ENCODE measurements at regions not wholly inside any gene's neighbourhood (a gene's known extent, or its start where the extent isn't known, plus 50 kb on each side); places are given as distances from the start of the nearest gene placed in this dataset.

DNA sequence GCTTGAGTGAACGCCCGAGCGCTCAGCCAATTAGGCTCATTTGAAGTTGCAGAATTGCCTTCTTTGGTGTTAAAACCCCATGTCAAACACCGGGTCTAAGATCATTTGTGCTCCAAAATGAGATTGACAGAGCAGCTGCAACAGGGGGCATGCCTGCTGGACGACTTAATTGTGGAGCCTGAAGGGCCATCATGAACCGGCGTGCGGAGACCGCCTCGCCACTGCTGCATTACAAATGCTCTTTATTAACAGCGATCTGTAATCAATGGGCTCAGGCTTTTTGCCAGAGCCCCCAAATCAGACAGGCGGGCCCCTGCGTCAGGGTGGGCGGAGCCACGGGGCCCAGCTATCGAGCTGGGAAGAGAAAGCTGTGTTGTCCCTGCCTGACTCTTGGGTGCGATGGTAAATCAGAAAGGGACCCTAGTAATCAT is 183.2 kb downstream of the SIM1 start:
- Mint-ChIP-seq H3K27ac (no peak overlapping the region), H3K4me1 (no peaks in the 10 kb centered on the region), H3K27me3 (peaks cover 4% of the 10 kb centered on the region), H3K4me3 (no peak overlapping the region), H3K9me3 (no peaks in the 10 kb centered on the region), H3K36me3 (no peaks in the 10 kb centered on the region)

- Mint-ChIP-seq H3K9me3 (no peaks in the 10 kb centered on the region), H3K36me3 (no peaks in the 10 kb centered on the region), H3K27me3 (peaks cover 1% of the 10 kb centered on the region), H3K27ac (no peak overlapping the region), H3K4me3 (no peak overlapping the region), H3K4me1 (no peaks in the 10 kb centered on the region)
These were observed 188.2 kb downstream of the SIM1 start for GRCh38 chr6:100276311-100277057.

DNA sequence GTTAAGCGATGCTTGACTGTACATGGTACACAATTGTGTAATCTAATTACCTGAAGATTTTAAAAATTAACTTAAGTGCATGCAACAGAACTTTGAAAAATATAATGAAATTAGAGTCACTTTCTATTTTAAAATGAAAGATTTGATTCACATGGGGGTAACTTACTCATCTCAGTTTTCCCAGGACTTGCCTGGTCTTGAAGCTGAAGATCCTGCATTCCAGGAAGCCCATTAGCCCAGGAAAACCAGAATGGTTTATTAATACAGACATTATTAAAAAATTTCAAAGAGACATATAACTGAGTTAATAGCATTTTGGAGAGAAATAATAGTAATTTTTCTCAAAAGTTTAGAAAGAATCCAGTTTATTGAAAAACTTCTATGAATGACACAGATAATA is 190.6 kb downstream of the SIM1 start:
- Mint-ChIP-seq H3K36me3 (no peaks in the 10 kb centered on the region), H3K4me1 (no peaks in the 10 kb centered on the region), H3K4me3 (no peak overlapping the region), H3K27me3 (peaks cover 1% of the 10 kb centered on the region), H3K27ac (no peak overlapping the region), H3K9me3 (no peaks in the 10 kb centered on the region)

- Mint-ChIP-seq H3K27me3 (no peaks in the 10 kb centered on the region), H3K4me1 (no peaks in the 10 kb centered on the region), H3K27ac (no peak overlapping the region), H3K4me3 (no peak overlapping the region), H3K36me3 (no peaks in the 10 kb centered on the region), H3K9me3 (no peaks in the 10 kb centered on the region)
These were observed 193.1 kb downstream of the SIM1 start for GRCh38 chr6:100271625-100272024.

DNA sequence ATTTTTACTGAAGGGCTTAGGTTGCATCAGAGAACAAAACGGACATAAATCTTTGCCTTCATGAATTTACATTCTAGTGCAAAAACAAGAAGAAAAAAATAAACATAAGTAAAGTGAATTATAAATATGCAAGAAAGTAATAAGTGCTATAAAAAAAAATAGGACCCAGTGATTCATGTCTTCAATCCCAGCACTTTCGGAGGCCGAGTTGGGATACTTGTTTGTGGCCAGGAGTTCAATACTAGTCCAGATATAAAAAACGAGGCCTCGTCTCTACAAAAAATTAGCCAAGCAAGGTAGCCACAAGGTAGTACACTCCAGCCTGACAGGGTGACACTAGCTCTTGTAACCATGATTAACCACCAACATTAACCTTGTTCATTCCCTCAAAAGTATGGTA is 193.5 kb downstream of the SIM1 start:
- Mint-ChIP-seq H3K36me3 (no peaks in the 10 kb centered on the region), H3K9me3 (no peaks in the 10 kb centered on the region), H3K4me1 (no peaks in the 10 kb centered on the region), H3K27ac (no peak overlapping the region), H3K4me3 (no peak overlapping the region), H3K27me3 (no peaks in the 10 kb centered on the region)

DNA sequence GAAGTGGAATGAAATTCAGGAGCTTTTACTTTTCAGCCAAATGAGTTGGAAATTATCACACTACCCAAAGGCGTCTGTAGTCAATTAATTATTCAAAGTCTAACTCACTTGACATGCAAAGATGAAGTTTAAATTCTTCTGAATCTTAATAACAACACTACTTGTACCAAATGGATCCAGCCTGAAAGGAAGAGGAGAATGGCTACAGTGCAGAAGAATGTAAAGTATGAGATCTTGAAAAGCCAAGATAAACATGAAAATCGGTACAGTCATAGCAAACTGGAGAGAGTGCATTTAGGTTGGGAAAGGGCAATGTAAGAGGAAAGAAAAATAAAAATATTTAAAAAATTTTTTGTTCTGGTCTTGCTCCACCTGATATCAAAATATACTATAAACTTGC is 195.5 kb downstream of the SIM1 start:
- Mint-ChIP-seq H3K27ac (no peak overlapping the region), H3K4me3 (no peak overlapping the region), H3K4me1 (no peaks in the 10 kb centered on the region), H3K36me3 (no peaks in the 10 kb centered on the region), H3K9me3 (no peaks in the 10 kb centered on the region), H3K27me3 (no peaks in the 10 kb centered on the region)

DNA sequence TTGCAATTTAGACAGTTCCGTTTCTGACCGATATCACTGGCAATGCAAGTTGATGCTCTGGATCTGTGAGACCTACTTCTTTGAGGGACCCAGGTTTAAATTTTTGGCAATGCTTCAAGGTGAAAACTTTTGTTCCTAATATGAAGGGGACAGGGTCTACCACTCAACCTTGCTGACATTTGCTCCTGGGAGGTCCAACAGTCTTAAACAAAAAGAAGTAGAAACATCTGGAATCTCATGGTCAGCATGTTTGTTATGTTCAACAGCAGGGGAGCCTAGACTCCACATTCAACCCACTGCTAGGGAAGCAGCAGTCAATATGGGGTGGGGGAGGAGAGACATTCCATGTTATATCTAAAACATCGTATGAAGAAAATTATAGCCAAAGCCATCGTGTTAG is 196.4 kb downstream of the SIM1 start:
- H3K36me3 Mint-ChIP-seq: no peaks in the 10 kb centered on the region
- H3K27ac Mint-ChIP-seq: no peak overlapping the region
- H3K4me3 Mint-ChIP-seq: no peak overlapping the region
- no peaks in the 10 kb centered on the region for H3K27me3 Mint-ChIP-seq
- H3K9me3 Mint-ChIP-seq: no peaks in the 10 kb centered on the region
- H3K4me1 Mint-ChIP-seq: no peaks in the 10 kb centered on the region

- H3K27ac Mint-ChIP-seq: no peak overlapping the region
- no peaks in the 10 kb centered on the region for H3K27me3 Mint-ChIP-seq
- no peak overlapping the region for H3K4me3 Mint-ChIP-seq
- no peaks in the 10 kb centered on the region for H3K36me3 Mint-ChIP-seq
- no peaks in the 10 kb centered on the region for H3K9me3 Mint-ChIP-seq
- no peaks in the 10 kb centered on the region for H3K4me1 Mint-ChIP-seq
These were observed 197.0 kb downstream of the SIM1 start for GRCh38 chr6:100267721-100268123.

DNA sequence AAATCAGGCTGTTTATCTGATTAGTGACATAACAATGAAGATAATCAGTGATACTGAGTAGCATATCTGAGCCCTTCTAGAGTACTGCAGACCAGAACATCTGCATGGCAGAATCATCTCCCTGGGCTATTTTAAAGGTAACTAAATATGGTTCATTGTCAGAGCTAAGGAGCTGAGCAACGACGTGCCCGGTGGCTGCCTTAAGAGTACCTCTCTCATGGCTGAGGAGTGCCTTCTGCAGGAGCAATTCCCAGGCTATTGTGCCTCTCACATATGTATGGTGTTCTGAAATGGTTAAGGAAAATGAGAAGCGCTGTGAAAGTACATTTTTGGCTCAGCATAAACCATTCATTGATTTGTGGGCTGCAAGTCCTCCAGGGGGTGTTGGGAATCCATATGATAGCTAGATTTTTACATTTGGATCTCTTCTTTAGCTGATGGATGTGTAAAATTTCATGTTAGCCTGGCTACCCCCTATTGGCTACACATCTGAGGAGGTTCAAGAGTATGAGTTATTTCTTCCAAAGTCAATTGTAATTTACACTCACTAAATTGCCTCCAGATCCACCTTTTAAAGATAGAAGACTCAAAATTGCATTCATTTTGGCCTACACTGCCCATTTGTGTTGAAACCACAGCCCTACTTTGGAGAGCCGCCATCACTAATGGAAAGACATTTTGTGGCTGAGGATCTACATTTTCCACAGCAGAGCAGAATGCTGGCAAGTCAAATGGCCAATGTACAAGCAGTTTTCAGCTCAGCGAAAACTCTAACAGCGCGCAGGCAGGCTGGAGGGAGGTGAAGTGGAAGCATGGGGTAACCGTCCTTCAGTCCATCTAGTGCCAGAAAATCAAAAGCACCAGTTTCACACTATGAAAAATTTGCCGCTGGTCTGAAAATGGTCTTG is 198.0 kb downstream of the SIM1 start:
- no peak overlapping the region for H3K27ac Mint-ChIP-seq
- H3K9me3 Mint-ChIP-seq: no peaks in the 10 kb centered on the region
- H3K27me3 Mint-ChIP-seq: no peaks in the 10 kb centered on the region

DNA sequence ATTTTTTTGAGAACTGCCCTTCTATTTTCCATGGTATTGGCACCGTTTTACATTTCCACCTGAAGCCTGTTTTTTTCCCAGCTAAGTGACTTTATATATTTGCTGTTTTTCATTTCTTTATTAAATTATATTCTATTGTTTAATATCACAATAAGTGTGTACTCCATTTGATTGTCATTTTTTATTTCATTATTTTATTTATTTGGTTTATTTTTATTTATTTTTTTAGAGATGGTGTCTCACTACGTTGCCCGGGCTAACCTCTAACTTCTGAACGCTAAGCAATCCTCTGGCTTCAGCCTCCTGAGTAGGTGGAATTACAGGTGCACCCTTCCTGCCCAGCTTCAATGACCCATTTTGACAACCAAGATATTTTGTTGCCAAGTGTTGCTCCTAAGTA is 202.6 kb downstream of the SIM1 start:
- Mint-ChIP-seq H3K4me1 (peaks cover 5% of the 10 kb centered on the region), H3K4me3 (no peak overlapping the region), H3K27ac (no peak overlapping the region), H3K27me3 (peaks cover 2% of the 10 kb centered on the region), H3K9me3 (no peaks in the 10 kb centered on the region), H3K36me3 (no peaks in the 10 kb centered on the region)

More for the DNA sequence above, 198.0 kb downstream of the SIM1 start:
- Mint-ChIP-seq H3K36me3 (no peaks in the 10 kb centered on the region), H3K4me1 (no peaks in the 10 kb centered on the region), H3K4me3 (no peak overlapping the region)

- H3K4me3 Mint-ChIP-seq: no peak overlapping the region
- peaks cover 2% of the 10 kb centered on the region for H3K27me3 Mint-ChIP-seq
- no peak overlapping the region for H3K27ac Mint-ChIP-seq
- H3K36me3 Mint-ChIP-seq: no peaks in the 10 kb centered on the region
- no peaks in the 10 kb centered on the region for H3K9me3 Mint-ChIP-seq
- H3K4me1 Mint-ChIP-seq: peaks cover 5% of the 10 kb centered on the region
These were observed 203.2 kb downstream of the SIM1 start for GRCh38 chr6:100261486-100261885.

- peaks cover 5% of the 10 kb centered on the region for H3K4me1 Mint-ChIP-seq
These were observed 204.1 kb downstream of the SIM1 start for GRCh38 chr6:100260584-100260983.

DNA sequence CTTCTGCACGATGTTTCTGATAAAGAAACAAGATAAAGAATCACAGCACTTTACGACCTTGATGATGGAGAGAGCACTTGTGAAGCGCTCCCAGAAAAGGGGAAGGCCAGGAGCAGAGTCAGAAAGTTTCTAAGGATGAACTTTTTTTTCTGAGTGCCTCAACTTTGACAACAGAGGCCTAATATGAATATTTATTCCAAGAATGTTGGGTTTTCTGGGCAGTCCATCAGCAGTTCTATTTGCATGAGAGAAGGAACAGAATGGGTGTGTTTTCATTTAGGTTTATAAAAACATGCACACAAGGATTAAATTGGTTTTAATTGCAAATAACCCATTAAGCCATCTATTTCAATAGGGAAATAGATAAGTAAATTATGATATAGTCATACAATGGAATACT is 204.9 kb downstream of the SIM1 start:
- H3K27me3 Mint-ChIP-seq: peaks cover 2% of the 10 kb centered on the region
- no peaks in the 10 kb centered on the region for H3K9me3 Mint-ChIP-seq
- H3K4me3 Mint-ChIP-seq: no peak overlapping the region
- H3K36me3 Mint-ChIP-seq: no peaks in the 10 kb centered on the region
- H3K4me1 Mint-ChIP-seq: peaks cover 5% of the 10 kb centered on the region
- no peak overlapping the region for H3K27ac Mint-ChIP-seq

More at GRCh38 chr6:100260584-100260983, 204.1 kb downstream of the SIM1 start:
- no peaks in the 10 kb centered on the region for H3K9me3 Mint-ChIP-seq
- no peaks in the 10 kb centered on the region for H3K36me3 Mint-ChIP-seq
- no peak overlapping the region for H3K27ac Mint-ChIP-seq
- no peak overlapping the region for H3K4me3 Mint-ChIP-seq
- peaks cover 2% of the 10 kb centered on the region for H3K27me3 Mint-ChIP-seq

DNA sequence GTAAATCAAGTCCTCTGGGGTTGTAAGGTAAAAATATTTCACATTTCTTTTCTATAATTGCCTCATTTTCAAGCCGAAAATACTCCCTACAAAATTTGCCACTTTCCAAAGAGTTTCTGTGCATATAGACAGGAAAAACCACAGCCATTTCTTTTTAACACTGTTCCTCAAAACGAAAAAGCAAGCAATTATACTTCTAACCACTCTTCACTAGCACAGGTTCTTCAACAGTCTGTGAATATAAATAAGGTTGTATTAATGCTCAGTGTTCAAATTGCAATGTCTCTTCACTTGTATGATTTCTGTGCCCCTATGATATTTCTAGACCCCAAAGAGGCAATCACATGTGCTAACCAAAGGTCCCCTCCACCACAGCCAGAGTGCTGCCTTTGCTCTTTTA is 206.0 kb downstream of the SIM1 start:
- H3K36me3 Mint-ChIP-seq: no peaks in the 10 kb centered on the region
- no peak overlapping the region for H3K4me3 Mint-ChIP-seq
- H3K27me3 Mint-ChIP-seq: peaks cover 2% of the 10 kb centered on the region
- H3K9me3 Mint-ChIP-seq: no peaks in the 10 kb centered on the region
- H3K27ac Mint-ChIP-seq: no peak overlapping the region
- peaks cover 5% of the 10 kb centered on the region for H3K4me1 Mint-ChIP-seq

- no peak overlapping the region for H3K4me3 Mint-ChIP-seq
- peaks cover 2% of the 10 kb centered on the region for H3K27me3 Mint-ChIP-seq
- H3K9me3 Mint-ChIP-seq: no peaks in the 10 kb centered on the region
- no peak overlapping the region for H3K27ac Mint-ChIP-seq
- H3K4me1 Mint-ChIP-seq: peaks cover 5% of the 10 kb centered on the region
- no peaks in the 10 kb centered on the region for H3K36me3 Mint-ChIP-seq
These were observed 206.8 kb downstream of the SIM1 start for GRCh38 chr6:100257793-100258395.

DNA sequence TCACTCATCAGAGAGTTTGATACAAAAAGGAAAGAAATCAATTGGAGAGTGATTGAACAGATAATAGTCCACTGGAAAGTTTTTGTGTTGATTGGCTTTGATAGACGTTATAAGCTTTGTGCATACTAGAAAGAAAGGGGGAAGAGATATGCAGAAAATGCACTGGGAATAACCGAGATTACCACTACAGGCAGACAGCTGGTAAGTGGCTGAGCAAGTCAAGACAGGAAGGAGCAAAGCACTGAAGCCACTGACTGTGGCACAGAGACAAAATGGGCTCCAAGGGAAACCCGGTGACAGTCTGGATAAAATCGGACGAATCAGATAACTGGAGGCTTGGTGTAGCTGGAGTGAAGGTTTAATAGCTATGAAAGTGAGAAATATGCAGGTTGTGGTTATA is 209.0 kb downstream of the SIM1 start:
- no peak overlapping the region for H3K4me3 Mint-ChIP-seq
- no peaks in the 10 kb centered on the region for H3K36me3 Mint-ChIP-seq
- H3K27ac Mint-ChIP-seq: no peak overlapping the region
- peaks cover 2% of the 10 kb centered on the region for H3K27me3 Mint-ChIP-seq
- H3K4me1 Mint-ChIP-seq: peaks cover 5% of the 10 kb centered on the region
- no peaks in the 10 kb centered on the region for H3K9me3 Mint-ChIP-seq
